SU-DHL-6 (cell line): ENCODE measurements at regions not wholly inside any gene's neighbourhood (a gene's known extent, or its start where the extent isn't known, plus 50 kb on each side); places are given as distances from the start of the nearest gene placed in this dataset.

ENCODE experiments used
- H2AFZ ChIP-seq: fragments of 200-600 bp; sonication (generic); 2 replicates; pipeline ENCODE4 v1.6.1; 2014; ENCODE audit warnings: low read depth, mild to moderate bottlenecking, moderate library complexity, mixed read lengths, antibody characterized with exemption, low read length; ENCODE audit not compliant: severe bottlenecking
- H3F3A ChIP-seq: fragments of 200-600 bp; shearing (Covaris generic); 2 replicates; pipeline ENCODE4 v1.6.0; 2016; ENCODE audit warnings: antibody characterized with exemption, mild to moderate bottlenecking; ENCODE audit not compliant: insufficient read depth
- H3K27ac ChIP-seq: fragments of 200-600 bp; sonication (generic); 2 replicates; pipeline ENCODE4 v1.5.1; 2016; ENCODE audit warnings: low read depth, mild to moderate bottlenecking, low read length, moderate library complexity, mixed read lengths
- H3K27me3 ChIP-seq: fragments of 200-600 bp; sonication (generic), shearing (Covaris generic); 2 replicates; pipeline ENCODE4 v1.6.0; 2014; ENCODE audit warnings: mild to moderate bottlenecking, low read length
- H3K36me3 ChIP-seq: fragments of 200-600 bp; sonication (generic); 2 replicates; pipeline ENCODE4 v1.6.1; 2014; ENCODE audit warnings: mild to moderate bottlenecking, low read length, mixed read lengths
- H3K4me2 ChIP-seq: fragments of 300-600, 200-600 bp; shearing (Covaris generic), sonication (generic); 2 replicates; pipeline ENCODE4 v1.6.0; 2014; ENCODE audit warnings: low read length, low read depth, mild to moderate bottlenecking; ENCODE audit not compliant: poor library complexity, severe bottlenecking
- H3K4me3 ChIP-seq: fragments of 200-600 bp; sonication (generic); 2 replicates; pipeline ENCODE4 v1.5.1; 2014; ENCODE audit warnings: antibody characterized with exemption, low read length, mild to moderate bottlenecking, mixed read lengths; ENCODE audit not compliant: insufficient read depth, poor library complexity, severe bottlenecking
- H3K79me2 ChIP-seq: fragments of 200-600 bp; sonication (generic); 2 replicates; pipeline ENCODE4 v1.6.1; 2014; ENCODE audit warnings: mild to moderate bottlenecking, low read length, moderate library complexity; ENCODE audit not compliant: insufficient read depth
- H3K9ac ChIP-seq: fragments of 200-600 bp; sonication (generic); 2 replicates; pipeline ENCODE4 v1.7.0; 2014; ENCODE audit warnings: mild to moderate bottlenecking, low read length
- H3K9me2 ChIP-seq: fragments of 200-600 bp; sonication (generic); replicated peaks from 2 replicates; pipeline ENCODE4 v1.6.1; 2014; ENCODE audit warnings: low read length; ENCODE audit not compliant: insufficient read depth
- H3K9me3 ChIP-seq: fragments of 200-600 bp; sonication (generic); 2 replicates; pipeline ENCODE4 v1.6.1; 2014; ENCODE audit warnings: low read length, mixed read lengths; ENCODE audit not compliant: insufficient read depth
- H4K20me1 ChIP-seq: fragments of 200-600 bp; sonication (generic); 2 replicates; pipeline ENCODE4 v1.6.1; 2014; ENCODE audit warnings: low read depth, mild to moderate bottlenecking, antibody characterized with exemption, low read length, moderate library complexity, mixed read lengths
- CTCF ChIP-seq: fragments of 200-600 bp; sonication (generic); IDR thresholded peaks from one replicate; pipeline ENCODE4 v1.5.1; 2017; ENCODE audit warnings: antibody characterized with exemption, mild to moderate bottlenecking, low read length, moderate library complexity; ENCODE audit not compliant: insufficient read depth, poor library complexity, severe bottlenecking
- EZH2phosphoT487 ChIP-seq: fragments of 200-600 bp; sonication (generic), shearing (Covaris generic); conservative IDR thresholded peaks from 2 replicates; pipeline ENCODE4 v1.6.1; 2018; ENCODE audit warnings: mild to moderate bottlenecking, antibody characterized with exemption, low read length, moderate library complexity, mixed read lengths

- Histone ChIP-seq H3K9me2 (no peaks in the 10 kb centered on the region), H3K36me3 (no peaks in the 10 kb centered on the region; the same call in 1 of the 2 replicates)
These were observed 449.4 kb downstream of the NBAS start for GRCh38 chr2:15111718-15112117.

GRCh38 chr2:15112216-15112615 is 448.9 kb downstream of the NBAS start:
- TF ChIP-seq CTCF = no peak
- TF ChIP-seq EZH2phosphoT487 = no peak
- no peak overlapping the region for H3K4me2 ChIP-seq
- H3K36me3 ChIP-seq = no peaks in the 10 kb centered on the region; the same call in 1 of the 2 replicates
- H3K9me3 ChIP-seq = 0 out of 2 replicates have a peak, but pooled peaks cover 5% of the 10 kb centered on the region
- H3F3A ChIP-seq = no peaks in the 10 kb centered on the region
- H3K9me2 ChIP-seq = no peaks in the 10 kb centered on the region
- no peaks in the 10 kb centered on the region for H3K27me3 ChIP-seq
- H2AFZ ChIP-seq = no peak overlapping the region
- H4K20me1 ChIP-seq = no peaks in the 10 kb centered on the region
- no peaks in the 10 kb centered on the region for H3K79me2 ChIP-seq
- no peak overlapping the region for H3K9ac ChIP-seq
- no peak overlapping the region for H3K4me3 ChIP-seq
- H3K27ac ChIP-seq = no peak overlapping the region

More at GRCh38 chr2:15111718-15112117, 449.4 kb downstream of the NBAS start:
- H3K4me3 ChIP-seq = no peak overlapping the region
- H3K27me3 ChIP-seq = no peaks in the 10 kb centered on the region
- H4K20me1 ChIP-seq = no peaks in the 10 kb centered on the region
- H3K9me3 ChIP-seq = 0 out of 2 replicates have a peak, but pooled peaks cover 5% of the 10 kb centered on the region
- no peak overlapping the region for H3K9ac ChIP-seq
- H3K27ac ChIP-seq = no peak overlapping the region
- H3K4me2 ChIP-seq = no peak overlapping the region
- TF ChIP-seq CTCF = no peak
- TF ChIP-seq EZH2phosphoT487 = no peak
- H3K79me2 ChIP-seq = no peaks in the 10 kb centered on the region
- H3F3A ChIP-seq = no peaks in the 10 kb centered on the region
- no peak overlapping the region for H2AFZ ChIP-seq

DNA sequence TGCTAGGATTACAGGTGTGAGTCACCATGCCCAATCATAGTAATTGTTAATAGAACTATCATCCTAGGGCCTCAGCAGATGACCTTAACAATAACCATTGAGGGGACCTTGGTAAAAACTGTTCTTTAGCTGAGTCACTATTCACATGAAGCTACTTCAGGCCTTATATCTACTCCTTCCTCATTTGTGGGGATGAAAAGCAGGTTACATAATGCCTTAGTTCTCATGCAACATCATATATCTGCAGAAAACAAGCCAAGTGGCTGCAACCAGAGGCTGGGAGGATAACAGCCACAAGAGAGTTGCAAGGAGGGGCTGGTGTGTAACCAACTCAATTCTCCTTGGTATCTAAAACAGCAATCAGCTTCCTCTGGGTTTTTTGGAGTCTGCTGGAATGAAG is 445.4 kb downstream of the NBAS start:
- no peak overlapping the region for H3K9ac ChIP-seq
- no peak overlapping the region for H3K4me2 ChIP-seq
- H3K9me2 ChIP-seq = no peaks in the 10 kb centered on the region
- no peaks in the 10 kb centered on the region for H3K27me3 ChIP-seq
- no peaks in the 10 kb centered on the region; the same call in 1 of the 2 replicates for H3K36me3 ChIP-seq
- H2AFZ ChIP-seq = no peak overlapping the region
- no peaks in the 10 kb centered on the region for H3F3A ChIP-seq
- TF ChIP-seq CTCF = no peak
- TF ChIP-seq EZH2phosphoT487 = no peak
- H3K9me3 ChIP-seq = 0 out of 2 replicates have a peak, but pooled peaks cover 5% of the 10 kb centered on the region
- H3K4me3 ChIP-seq = no peak overlapping the region
- no peaks in the 10 kb centered on the region for H3K79me2 ChIP-seq
- H3K27ac ChIP-seq = no peak overlapping the region
- H4K20me1 ChIP-seq = no peaks in the 10 kb centered on the region
